ENCODE measurements at regions not wholly inside any gene's neighbourhood (a gene's known extent, or its start where the extent isn't known, plus 50 kb on each side); places are given as distances from the start of the nearest gene placed in this dataset.

DNA sequence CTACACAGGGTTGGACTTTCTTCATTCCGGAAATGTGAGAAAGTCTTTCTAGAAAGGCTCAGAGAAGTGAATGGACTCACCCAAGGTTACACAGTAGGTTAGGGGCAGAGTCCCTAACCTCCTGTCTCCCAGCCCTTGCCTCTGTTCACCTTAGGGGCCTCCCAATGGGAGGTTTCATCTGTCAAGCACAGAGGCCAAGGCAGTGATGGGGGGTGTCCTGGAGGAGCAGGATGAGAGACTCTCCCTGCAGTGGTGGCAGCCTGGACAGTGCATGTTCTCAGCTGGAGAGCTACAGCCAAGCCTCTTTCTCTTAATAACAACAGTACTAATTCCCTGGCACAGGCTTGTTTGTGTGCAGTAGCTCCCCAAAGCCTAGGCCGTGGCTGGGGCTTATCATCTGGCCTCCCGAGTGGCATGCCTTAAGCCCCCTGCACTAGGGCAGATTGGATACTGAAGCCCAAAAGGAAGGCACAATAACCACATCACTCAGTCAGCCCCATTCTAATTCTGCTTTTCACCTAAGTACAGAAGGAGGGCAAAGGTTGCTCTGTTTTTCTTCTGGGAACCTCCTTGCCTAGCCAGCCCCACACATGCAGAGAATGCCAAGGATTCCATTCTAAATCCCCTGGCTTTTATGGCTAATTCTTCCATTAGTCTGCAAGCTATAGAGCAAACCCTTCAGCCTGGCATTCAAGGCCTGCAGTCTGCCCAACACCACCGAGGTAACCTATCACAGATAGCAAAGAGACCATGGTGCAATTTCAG, 50.2 kb upstream of the XPA start:
- Mint-ChIP-seq H3K27ac (no peak overlapping the region), H3K9me3 (no peaks in the 10 kb centered on the region), H3K4me1 (ENCODE audit: low read depth) (no peaks in the 10 kb centered on the region), H3K27me3 (peaks cover 57% of the 10 kb centered on the region), H3K4me3 (no peak overlapping the region), H3K36me3 (ENCODE audit: low read depth) (no peaks in the 10 kb centered on the region)
- no peak overlapping the region for H3K27ac ChIP-seq (ENCODE audit: low read depth in 1 of 2, low read length in 2 of 2)
- ATAC-seq (ENCODE audit: poor library complexity) (no peak), DNase-seq (no peak)
- no peaks in the 10 kb centered on the region for H3K36me3 ChIP-seq (ENCODE audit: insufficient read depth, low read length)
- ChIA-PET POLR2A (no interaction called here), CTCF (no interaction called here)
- peaks cover 24 to 33% of the 10 kb centered on the region in 2 experiments for H3K27me3 ChIP-seq (ENCODE audit: control insufficient read depth in 1 of 2, insufficient read depth in 2 of 2, low read length in 2 of 2)
- no peaks in the 10 kb centered on the region for H3K4me1 ChIP-seq (ENCODE audit: insufficient read depth, low read length)
- H3K9me3 ChIP-seq (ENCODE audit: control insufficient read depth in 1 of 2, insufficient read depth in 1 of 2, low read length in 2 of 2), result peaks cover 5% of the 10 kb centered on the region in 2 experiments
- intact Hi-C loops (cut with DNase I, micrococcal nuclease), result loop anchor here in 1 of 2 experiments (10.0 kb wide), 1 partner anchor 557 kb away; no protein-coding TSS in a partner anchor
- TF ChIP-seq, protein P1, sequence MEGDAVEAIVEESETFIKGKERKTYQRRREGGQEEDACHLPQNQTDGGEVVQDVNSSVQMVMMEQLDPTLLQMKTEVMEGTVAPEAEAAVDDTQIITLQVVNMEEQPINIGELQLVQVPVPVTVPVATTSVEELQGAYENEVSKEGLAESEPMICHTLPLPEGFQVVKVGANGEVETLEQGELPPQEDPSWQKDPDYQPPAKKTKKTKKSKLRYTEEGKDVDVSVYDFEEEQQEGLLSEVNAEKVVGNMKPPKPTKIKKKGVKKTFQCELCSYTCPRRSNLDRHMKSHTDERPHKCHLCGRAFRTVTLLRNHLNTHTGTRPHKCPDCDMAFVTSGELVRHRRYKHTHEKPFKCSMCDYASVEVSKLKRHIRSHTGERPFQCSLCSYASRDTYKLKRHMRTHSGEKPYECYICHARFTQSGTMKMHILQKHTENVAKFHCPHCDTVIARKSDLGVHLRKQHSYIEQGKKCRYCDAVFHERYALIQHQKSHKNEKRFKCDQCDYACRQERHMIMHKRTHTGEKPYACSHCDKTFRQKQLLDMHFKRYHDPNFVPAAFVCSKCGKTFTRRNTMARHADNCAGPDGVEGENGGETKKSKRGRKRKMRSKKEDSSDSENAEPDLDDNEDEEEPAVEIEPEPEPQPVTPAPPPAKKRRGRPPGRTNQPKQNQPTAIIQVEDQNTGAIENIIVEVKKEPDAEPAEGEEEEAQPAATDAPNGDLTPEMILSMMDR (IDR thresholded peaks at IDR 0.05), result no peak
- no peak overlapping the region for H3K4me3 ChIP-seq (ENCODE audit: low read length)

DNA sequence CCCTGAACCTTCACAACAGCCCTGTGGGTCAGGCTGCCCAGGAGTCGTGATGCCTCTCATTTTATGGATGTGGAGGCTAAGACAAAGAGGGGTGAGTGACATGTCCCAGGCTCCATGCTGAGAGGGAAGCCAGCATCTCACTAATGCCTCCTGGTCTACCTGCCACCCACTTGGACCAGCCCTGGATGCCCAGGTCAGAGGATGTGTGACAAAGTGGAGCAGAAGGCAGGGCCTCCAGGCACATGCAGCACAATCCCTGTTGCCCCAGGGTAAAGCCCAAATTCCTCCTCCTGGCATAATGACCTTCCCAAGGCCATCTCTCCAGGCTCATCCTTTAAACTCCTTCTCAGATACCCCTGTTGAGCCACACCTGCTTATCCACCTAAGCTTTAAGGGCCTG, 51.4 kb upstream of the XPA start:
- H3K27ac ChIP-seq (ENCODE audit: low read depth in 1 of 2, low read length in 2 of 2), result no peak overlapping the region
- Mint-ChIP-seq H3K9me3 (no peaks in the 10 kb centered on the region), H3K36me3 (ENCODE audit: low read depth) (no peaks in the 10 kb centered on the region), H3K27me3 (peaks cover 46% of the 10 kb centered on the region), H3K27ac (no peak overlapping the region), H3K4me1 (ENCODE audit: low read depth) (no peaks in the 10 kb centered on the region), H3K4me3 (no peak overlapping the region)
- H3K9me3 ChIP-seq (ENCODE audit: control insufficient read depth in 1 of 2, insufficient read depth in 1 of 2, low read length in 2 of 2), result no peaks in the 10 kb centered on the region
- CTCF ChIA-PET, result no interaction called here
- no peak for ATAC-seq (ENCODE audit: poor library complexity)
- no peaks in the 10 kb centered on the region for H3K36me3 ChIP-seq (ENCODE audit: insufficient read depth, low read length)
- intact Hi-C loops (cut with DNase I, micrococcal nuclease), result loop anchor here in 1 of 2 experiments (10.0 kb wide), 1 partner anchor 556 kb away; no protein-coding TSS in a partner anchor
- POLR2A ChIA-PET, result no interaction called here
- TF ChIP-seq, protein P1 (IDR thresholded peaks at IDR 0.05), result no peak
- no peaks in the 10 kb centered on the region for H3K4me1 ChIP-seq (ENCODE audit: insufficient read depth, low read length)
- H3K4me3 ChIP-seq (ENCODE audit: low read length), result no peak overlapping the region
- no peak for DNase-seq
- H3K27me3 ChIP-seq (ENCODE audit: control insufficient read depth in 1 of 2, insufficient read depth in 2 of 2, low read length in 2 of 2), result peaks cover 19 to 25% of the 10 kb centered on the region in 2 experiments

DNA sequence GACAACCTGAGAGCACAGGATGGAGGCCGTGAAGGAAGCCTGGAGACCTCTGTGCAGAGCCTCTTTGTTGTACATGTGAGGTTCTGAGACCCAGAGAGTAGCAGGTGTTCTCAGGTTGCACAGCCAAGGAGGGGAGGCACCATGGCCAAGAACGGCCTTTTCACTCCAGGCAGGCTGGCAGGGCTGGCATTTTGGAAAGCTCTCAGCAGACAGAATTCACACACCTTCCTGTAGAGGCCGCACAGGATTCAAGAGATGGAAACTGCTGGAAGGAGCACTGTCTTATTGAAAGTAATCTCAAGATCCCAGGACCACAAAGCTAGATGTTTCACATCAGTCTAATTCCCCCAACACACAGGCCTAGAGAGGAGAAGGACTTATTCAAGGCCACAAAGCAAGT, 52.8 kb upstream of the XPA start:
- TF ChIP-seq, protein P1 (IDR thresholded peaks at IDR 0.05), result no peak
- Histone ChIP-seq H3K36me3 (ENCODE audit: insufficient read depth, low read length) (no peaks in the 10 kb centered on the region), H3K4me3 (ENCODE audit: low read length) (no peak overlapping the region), H3K27me3 (ENCODE audit: control insufficient read depth in 1 of 2, insufficient read depth in 2 of 2, low read length in 2 of 2) (peaks cover 15 to 20% of the 10 kb centered on the region in 2 experiments), H3K4me1 (ENCODE audit: insufficient read depth, low read length) (no peaks in the 10 kb centered on the region), H3K9me3 (ENCODE audit: control insufficient read depth in 1 of 2, insufficient read depth in 1 of 2, low read length in 2 of 2) (no peaks in the 10 kb centered on the region), H3K27ac (ENCODE audit: low read depth in 1 of 2, low read length in 2 of 2) (no peak overlapping the region)
- Mint-ChIP-seq H3K4me1 (ENCODE audit: low read depth) (no peaks in the 10 kb centered on the region), H3K27ac (no peak overlapping the region), H3K9me3 (no peaks in the 10 kb centered on the region), H3K36me3 (ENCODE audit: low read depth) (no peaks in the 10 kb centered on the region), H3K4me3 (no peak overlapping the region), H3K27me3 (peaks cover 31% of the 10 kb centered on the region)
- POLR2A ChIA-PET, result no interaction called here
- ATAC-seq (ENCODE audit: poor library complexity) (no peak), DNase-seq (no peak)
- CTCF ChIA-PET, result interaction anchor here (0.6 kb wide), 1 partner anchor 199 kb away, joined by 4 read pairs; no protein-coding TSS in a partner anchor
- intact Hi-C loops (cut with DNase I, micrococcal nuclease), result loop anchor here in 1 of 2 experiments (10.0 kb wide), 1 partner anchor 555 kb away; no protein-coding TSS in a partner anchor
